HG02870 (cell line): ENCODE measurements at regions not wholly inside any gene's neighbourhood (a gene's known extent, or its start where the extent isn't known, plus 50 kb on each side); places are given as distances from the start of the nearest gene placed in this dataset.

Experiments used
- ATAC-seq: cut with Tn5 transposase; IDR thresholded peaks from one replicate; pipeline ENCODE4 v1.9.1; 2021; ENCODE audit warnings: mild to moderate bottlenecking, moderate library complexity; ENCODE audit not compliant: unreplicated experiment

DNA sequence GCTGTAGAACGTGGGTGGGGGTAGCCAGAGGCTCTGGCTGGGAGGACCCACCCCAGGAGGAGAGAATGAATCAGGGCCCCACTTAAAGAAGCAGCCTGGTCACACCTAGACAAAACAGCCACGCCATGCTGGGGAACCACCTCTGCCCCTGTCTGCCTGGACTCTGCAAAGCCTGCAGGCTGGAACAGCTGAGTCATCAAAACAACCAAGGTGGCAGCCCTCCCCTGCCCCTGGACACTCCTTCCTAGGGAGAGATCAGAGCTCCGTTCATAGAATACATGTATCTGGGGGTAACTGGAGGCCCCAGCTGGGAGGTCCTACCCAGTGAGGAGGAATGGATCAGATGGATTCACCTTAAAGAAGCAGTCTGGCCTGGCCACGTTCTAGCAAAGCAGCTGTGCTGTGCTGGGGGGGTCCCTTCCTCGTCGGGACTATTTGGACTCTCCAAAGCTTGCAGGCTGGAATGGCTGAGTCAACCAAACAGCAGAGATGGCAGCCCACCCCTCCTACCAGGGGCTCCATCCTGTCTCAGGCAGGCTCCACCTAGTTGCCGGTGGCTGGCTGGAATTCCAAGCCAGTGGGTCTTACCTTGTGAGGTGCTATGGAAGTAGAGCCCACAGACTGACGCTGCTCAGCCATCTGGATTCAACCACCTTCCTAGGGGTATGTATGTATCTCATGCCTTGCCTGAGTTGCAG lies 50.5 kb upstream of the NT5C1B start:
- no peak for ATAC-seq
